ENCODE measurements at regions not wholly inside any gene's neighbourhood (a gene's known extent, or its start where the extent isn't known, plus 50 kb on each side); places are given as distances from the start of the nearest gene placed in this dataset.
"Not testable (repeated sequence)": the region's sequence is repeated elsewhere in the genome, so short reads cannot be mapped to it uniquely, and the experiment has no call there.

DNA sequence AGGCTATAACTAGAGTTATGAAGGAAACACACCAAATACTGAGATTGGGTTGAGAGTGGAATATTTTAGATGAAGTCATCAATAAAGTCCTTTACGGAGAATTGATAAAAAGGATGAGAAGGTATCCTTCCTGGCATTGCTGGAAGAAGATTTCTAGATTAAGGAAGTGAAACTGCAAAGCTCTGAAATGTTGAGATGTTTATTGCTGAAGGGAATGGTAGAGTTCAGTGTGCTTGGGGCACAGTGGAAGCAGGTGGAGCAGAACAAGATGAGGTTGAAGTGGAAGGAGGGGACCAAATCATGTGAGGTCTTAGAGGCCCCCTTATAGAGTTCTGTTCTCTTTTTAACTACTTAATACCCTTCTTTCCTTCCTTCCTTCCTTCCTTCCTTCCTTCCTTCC is 848.5 kb downstream of the RAB28 start (continued):
- no peak for TF ChIP-seq BCL11A (tag by site-specific recombination; IDR thresholded peaks at IDR 0.05; ENCODE audit: low read depth)

DNA sequence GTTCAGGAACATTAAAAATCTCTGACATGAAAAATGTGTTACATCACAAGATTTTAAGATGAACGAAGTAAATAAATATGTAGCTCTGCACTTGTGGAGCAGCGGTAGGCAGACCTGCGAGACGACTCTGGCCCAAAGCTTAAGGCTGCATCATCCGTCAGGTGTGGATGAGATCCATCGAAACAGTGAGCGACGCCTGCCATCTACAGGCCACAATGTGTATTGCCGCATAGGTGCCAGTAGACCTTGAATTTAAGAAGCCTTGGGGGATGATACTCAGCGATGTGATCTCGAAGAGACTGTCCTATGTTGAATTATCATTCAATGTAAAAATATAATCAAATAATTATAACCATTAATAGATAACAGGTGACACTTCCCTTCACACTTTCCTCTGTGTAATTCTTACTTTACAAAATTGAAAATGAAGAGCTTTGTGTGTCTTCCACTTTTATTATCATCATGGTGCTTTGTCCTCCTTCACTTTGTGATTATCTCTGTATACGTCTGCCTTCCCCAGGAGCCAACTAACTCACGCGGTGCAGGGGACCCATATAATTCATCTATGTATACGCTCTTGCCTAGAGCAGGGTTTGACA is 851.0 kb downstream of the RAB28 start:
- ChIA-PET CTCF (interaction anchor here (0.5 to 1.3 kb wide), 22 partner anchors 9 to 1179 kb away, joined by 3 to 7 read pairs (median 3); no protein-coding TSS in a partner anchor), POLR2A (no interaction called here)
- Histone ChIP-seq H3K36me3 (ENCODE audit: control insufficient read depth in 2 of 2, insufficient read depth in 1 of 2, low read length in 2 of 2) (no peaks in the 10 kb centered on the region), H3K27ac (ENCODE audit: extremely low read depth, low read depth, low read length) (no peak overlapping the region), H3K4me3 (ENCODE audit: low read depth, low read length) (no peak overlapping the region), H3K4me1 (ENCODE audit: control insufficient read depth, insufficient read depth, low read length) (no peaks in the 10 kb centered on the region), H3K9me3 (ENCODE audit: control insufficient read depth, insufficient read depth, low read depth, low read length) (no peaks in the 10 kb centered on the region)
- TF ChIP-seq ZNF654 (tag by site-specific recombination; IDR thresholded peaks at IDR 0.05; ENCODE audit: low read depth) (peak; percentile 73), ZNF24 (tag by site-specific recombination; IDR thresholded peaks at IDR 0.05) (no peak)

DNA sequence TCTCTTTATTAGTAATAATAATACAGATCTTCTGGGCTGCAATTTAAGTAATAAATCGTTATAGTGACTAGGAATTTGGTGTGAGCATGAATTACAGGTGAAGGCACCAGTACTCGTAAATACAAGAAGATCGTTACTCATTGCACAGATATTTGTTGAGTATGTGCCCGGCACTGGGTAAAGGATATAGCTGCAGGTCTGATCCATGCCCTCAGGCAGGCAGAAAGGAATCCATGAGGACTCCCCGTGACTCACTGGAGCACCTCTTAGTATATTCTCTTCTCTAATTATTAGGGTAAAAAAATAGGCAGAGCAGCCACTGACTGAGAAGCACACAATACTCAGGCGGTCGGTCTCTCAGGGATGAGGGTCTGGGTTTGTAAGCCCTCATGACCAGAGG is 868.3 kb downstream of the RAB28 start:
- CTCF ChIA-PET = no interaction called here
- TF ChIP-seq ZSCAN23 (tag by site-specific recombination; IDR thresholded peaks at IDR 0.05) (no peak), ZBTB21 (tag by site-specific recombination; IDR thresholded peaks at IDR 0.05) (no peak), BCL11A (tag by site-specific recombination; IDR thresholded peaks at IDR 0.05; ENCODE audit: low read depth) (no peak), ZFP3 (tag by site-specific recombination; IDR thresholded peaks at IDR 0.05; ENCODE audit: low read depth) (no peak), ZNF664 (tag by site-specific recombination; IDR thresholded peaks at IDR 0.05) (no peak), ZNF624 (tag by site-specific recombination; IDR thresholded peaks at IDR 0.05) (no peak), ZNF354C (tag by site-specific recombination; IDR thresholded peaks at IDR 0.05; ENCODE audit: borderline replicate concordance, low read depth) (no peak)
- no peaks in the 10 kb centered on the region for H3K9me3 ChIP-seq (ENCODE audit: control insufficient read depth, insufficient read depth, low read depth, low read length)
- POLR2A ChIA-PET = no interaction called here
- no peaks in the 10 kb centered on the region for H3K4me1 ChIP-seq (ENCODE audit: control insufficient read depth, insufficient read depth, low read length)
- no peaks in the 10 kb centered on the region for H3K36me3 ChIP-seq (ENCODE audit: control insufficient read depth in 2 of 2, insufficient read depth in 1 of 2, low read length in 2 of 2)
- H3K4me3 ChIP-seq (ENCODE audit: low read depth, low read length) = no peak overlapping the region
- no peak overlapping the region for H3K27ac ChIP-seq (ENCODE audit: extremely low read depth, low read depth, low read length)

DNA sequence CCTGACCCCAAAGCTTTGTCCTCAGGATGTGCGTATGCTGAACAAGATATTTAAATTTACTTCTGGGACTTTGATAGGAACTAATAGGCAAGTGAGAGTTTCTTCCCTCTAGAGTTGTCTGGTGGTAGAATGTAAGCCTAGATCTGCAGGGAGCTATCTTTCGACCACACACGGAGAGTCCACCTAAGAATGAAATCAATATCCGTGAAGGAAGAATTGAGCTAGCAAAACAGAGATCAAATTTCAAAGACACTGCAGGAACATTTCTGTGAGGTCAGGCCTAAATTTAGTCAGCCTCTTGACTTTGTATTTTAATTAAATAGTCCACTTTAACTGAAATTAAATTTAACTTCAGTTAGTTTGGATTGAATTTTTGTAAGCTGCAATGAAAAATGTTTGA is 871.3 kb downstream of the RAB28 start:
- CTCF ChIA-PET = no interaction called here
- H3K4me1 ChIP-seq (ENCODE audit: control insufficient read depth, insufficient read depth, low read length) = no peaks in the 10 kb centered on the region
- no peak overlapping the region for H3K4me3 ChIP-seq (ENCODE audit: low read depth, low read length)
- TF ChIP-seq IKZF3 (tag by site-specific recombination; IDR thresholded peaks at IDR 0.05) = no peak
- no peak for TF ChIP-seq ZNF239 (tag by site-specific recombination; IDR thresholded peaks at IDR 0.05)
- no peak for TF ChIP-seq ZNF768 (tag by site-specific recombination; IDR thresholded peaks at IDR 0.05)
- TF ChIP-seq TCF7L2 (IDR thresholded peaks at IDR 0.05; ENCODE audit: borderline replicate concordance, low read depth, low read length) = peak; percentile 48; the same call in 1 of the 2 replicates
- TF ChIP-seq, protein P1, sequence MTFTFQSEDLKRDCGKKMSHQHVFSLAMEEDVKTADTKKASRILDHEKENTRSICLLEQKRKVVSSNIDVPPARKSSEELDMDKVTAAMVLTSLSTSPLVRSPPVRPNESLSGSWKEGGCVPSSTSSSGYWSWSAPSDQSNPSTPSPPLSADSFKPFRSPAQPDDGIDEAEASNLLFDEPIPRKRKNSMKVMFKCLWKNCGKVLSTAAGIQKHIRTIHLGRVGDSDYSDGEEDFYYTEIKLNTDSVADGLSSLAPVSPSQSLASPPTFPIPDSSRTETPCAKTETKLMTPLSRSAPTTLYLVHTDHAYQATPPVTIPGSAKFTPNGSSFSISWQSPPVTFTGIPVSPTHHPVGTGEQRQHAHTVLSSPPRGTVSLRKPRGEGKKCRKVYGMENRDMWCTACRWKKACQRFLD (tag by site-specific recombination; IDR thresholded peaks at IDR 0.05) = no peak
- no peak for TF ChIP-seq ZNF223 (tag by site-specific recombination; IDR thresholded peaks at IDR 0.05)
- no peak for TF ChIP-seq ZNF391 (tag by site-specific recombination; IDR thresholded peaks at IDR 0.05; ENCODE audit: borderline replicate concordance, low read depth)
- no peak overlapping the region for H3K27ac ChIP-seq (ENCODE audit: extremely low read depth, low read depth, low read length)
- H3K9me3 ChIP-seq (ENCODE audit: control insufficient read depth, insufficient read depth, low read depth, low read length) = no peaks in the 10 kb centered on the region
- H3K36me3 ChIP-seq (ENCODE audit: control insufficient read depth in 2 of 2, insufficient read depth in 1 of 2, low read length in 2 of 2) = no peaks in the 10 kb centered on the region
- POLR2A ChIA-PET = no interaction called here

DNA sequence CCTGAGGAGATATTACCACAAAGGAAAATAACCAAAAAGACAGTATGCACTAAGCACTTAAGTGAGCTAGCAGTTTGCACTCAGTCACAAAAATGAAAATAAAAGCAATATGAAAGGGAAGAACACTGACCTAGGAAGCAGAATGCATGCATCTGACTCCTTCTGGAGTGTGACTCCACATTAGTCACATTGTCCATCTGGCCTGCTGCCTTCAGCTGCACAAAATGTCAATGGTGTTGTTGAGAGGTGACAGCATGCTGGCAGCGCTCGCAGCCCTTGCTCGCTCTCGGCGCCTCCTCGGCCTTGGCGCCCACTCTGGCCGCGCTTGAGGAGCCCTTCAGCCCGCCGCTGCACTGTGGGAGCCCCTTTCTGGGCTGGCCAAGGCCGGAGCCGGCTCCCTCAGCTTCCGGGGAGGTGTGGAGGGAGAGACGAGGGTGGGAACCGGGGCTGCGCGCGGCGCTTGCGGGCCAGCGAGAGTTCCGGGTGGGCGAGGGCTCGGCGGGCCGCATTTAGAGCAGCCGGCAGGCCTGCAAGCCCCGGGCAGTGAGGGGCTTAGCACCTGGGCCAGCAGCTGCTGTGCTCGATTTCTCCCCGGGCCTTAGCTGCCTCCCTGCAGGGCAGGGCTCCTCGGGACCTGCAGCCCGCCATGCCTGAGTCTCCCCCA is 874.8 kb downstream of the RAB28 start:
- H3K9me3 ChIP-seq (ENCODE audit: control insufficient read depth, insufficient read depth, low read depth, low read length); H3K4me3 ChIP-seq (ENCODE audit: low read depth, low read length); H3K4me1 ChIP-seq (ENCODE audit: control insufficient read depth, insufficient read depth, low read length); POLR2A ChIA-PET; H3K36me3 ChIP-seq (ENCODE audit: control insufficient read depth in 2 of 2, insufficient read depth in 1 of 2, low read length in 2 of 2); H3K27ac ChIP-seq (ENCODE audit: extremely low read depth, low read depth, low read length): not testable (repeated sequence)
- CTCF ChIA-PET = interaction anchor here (0.7 kb wide), 1 partner anchor 824 kb away, joined by 7 read pairs; no protein-coding TSS in a partner anchor
